ENCODE measurements at regions not wholly inside any gene's neighbourhood (a gene's known extent, or its start where the extent isn't known, plus 50 kb on each side); places are given as distances from the start of the nearest gene placed in this dataset.
"Not testable (repeated sequence)": the region's sequence is repeated elsewhere in the genome, so short reads cannot be mapped to it uniquely, and the experiment has no call there.

DNA sequence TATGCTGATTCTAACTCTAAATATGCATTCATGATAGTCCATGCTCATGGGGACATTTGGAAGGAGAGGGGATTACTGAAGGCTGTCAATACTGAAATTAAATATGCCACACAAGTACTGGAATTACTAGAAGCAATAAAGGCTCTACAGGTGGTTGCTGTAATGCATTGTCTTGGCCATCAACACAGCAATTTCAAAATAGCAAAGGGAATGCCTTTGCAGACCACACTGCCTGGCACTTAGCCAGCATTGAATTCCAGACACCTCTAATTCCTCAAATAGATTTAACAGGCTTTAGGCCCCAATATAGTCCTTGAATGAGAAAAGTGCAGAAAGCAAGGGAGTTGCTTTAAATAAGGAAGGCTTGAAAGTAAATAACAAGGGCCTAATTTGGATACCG lies 115.8 kb upstream of the PLCL2 start:
- no peak for DNase-seq
- no peak for TF ChIP-seq GATA1 (IDR thresholded peaks at IDR 0.05; ENCODE audit: low read depth, low read length)
- TF ChIP-seq POLR2A (IDR thresholded peaks at IDR 0.05; ENCODE audit: low read length), result no peak

DNA sequence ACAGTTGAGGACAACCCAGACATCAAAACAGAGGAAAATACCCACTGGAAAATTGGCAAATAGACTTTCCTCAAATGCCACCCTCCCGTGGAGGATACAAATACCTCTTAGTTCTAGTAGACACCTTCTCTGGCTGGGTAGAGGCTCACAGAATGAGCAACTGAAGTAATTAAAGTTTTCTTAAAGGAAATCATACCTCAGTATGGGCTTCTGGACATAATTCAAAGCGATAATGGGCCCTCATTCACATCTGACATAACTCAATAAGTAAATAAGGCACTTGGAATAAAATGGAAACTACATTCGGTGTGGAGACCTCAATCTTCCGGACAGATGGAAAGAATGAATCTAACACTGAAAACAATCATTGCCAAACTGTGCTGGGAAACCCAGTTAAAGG lies 115.2 kb upstream of the PLCL2 start:
- TF ChIP-seq POLR2A (IDR thresholded peaks at IDR 0.05; ENCODE audit: low read length), result no peak
- TF ChIP-seq GATA1 (IDR thresholded peaks at IDR 0.05; ENCODE audit: low read depth, low read length), result no peak
- DNase-seq, result no peak

DNA sequence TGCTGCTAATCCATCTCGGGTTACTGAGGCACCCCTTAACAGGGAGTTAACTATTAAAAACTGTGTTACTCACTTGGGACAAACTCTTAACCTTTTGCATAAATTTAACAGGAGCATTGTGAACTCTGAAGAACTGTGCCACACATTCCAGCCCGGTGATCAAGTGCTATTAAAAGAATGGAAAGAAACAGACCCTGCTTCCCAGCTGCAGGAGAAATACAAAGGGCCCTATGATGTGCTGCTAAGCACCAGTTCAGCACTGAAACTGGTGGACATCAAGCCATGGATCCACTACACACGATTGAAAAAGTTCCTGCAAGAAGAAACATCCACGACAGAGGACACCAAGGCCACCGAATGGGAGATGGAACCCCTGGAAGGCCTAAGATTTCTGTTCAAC lies 114.7 kb upstream of the PLCL2 start:
- DNase-seq, result no peak

GRCh38 chr3:16770792-16771191 lies 114.0 kb upstream of the PLCL2 start:
- no peak for DNase-seq
- no peak for TF ChIP-seq POLR2A (IDR thresholded peaks at IDR 0.05; ENCODE audit: low read length)

More for the DNA sequence above, 114.7 kb upstream of the PLCL2 start:
- TF ChIP-seq GATA1 (IDR thresholded peaks at IDR 0.05; ENCODE audit: low read depth, low read length) (no peak), POLR2A (IDR thresholded peaks at IDR 0.05; ENCODE audit: low read length) (no peak)

DNA sequence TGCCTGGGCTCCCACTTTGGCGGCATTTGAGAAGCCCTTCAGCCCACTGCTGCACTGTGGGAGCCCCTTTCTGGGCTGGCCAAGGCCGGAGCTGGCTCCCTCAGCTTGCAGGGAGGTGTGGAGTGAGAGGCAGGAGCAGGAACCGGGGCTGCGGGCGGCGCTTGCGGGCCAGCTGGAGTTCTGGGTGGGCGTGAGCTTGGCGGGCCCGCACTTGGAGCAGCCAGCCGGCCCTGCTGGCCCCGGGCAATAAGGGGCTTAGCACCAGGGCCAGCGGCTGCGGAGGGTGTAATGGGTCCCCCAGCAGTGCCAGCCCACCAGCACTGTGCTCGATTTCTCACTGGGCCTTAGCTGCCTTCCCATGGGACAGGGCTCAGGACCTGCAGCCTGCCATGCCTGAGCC lies 111.2 kb upstream of the PLCL2 start:
- not testable (repeated sequence) for DNase-seq

- not testable (repeated sequence) for DNase-seq
Observed at GRCh38 chr3:16774536-16774935, 110.2 kb upstream of the PLCL2 start.

- TF ChIP-seq GATA1 (IDR thresholded peaks at IDR 0.05; ENCODE audit: low read depth, low read length), result no peak
- TF ChIP-seq POLR2A (IDR thresholded peaks at IDR 0.05; ENCODE audit: low read length), result no peak
- no peak for DNase-seq
Observed at GRCh38 chr3:16784973-16785372, 99.8 kb upstream of the PLCL2 start.

DNA sequence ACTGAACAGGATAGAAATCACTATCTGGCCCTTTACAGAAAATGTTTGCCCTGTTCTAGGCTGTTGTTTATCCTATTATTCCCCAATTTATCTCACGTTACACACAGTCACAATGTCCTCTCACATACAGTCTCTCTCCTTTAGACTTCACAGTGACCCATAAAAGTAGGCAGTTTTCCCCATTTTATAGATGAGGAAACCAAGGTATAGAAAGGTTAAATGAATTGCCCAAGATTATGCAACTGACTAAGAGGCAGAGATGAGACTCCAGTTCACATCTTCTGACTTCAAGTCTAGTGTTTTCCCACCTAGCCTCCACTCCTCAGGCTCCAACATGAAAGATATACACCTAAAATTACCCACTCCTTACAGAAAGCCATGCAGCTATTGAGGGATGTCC lies 99.3 kb upstream of the PLCL2 start:
- no peak for DNase-seq
- no peak for TF ChIP-seq GATA1 (IDR thresholded peaks at IDR 0.05; ENCODE audit: low read depth, low read length)
- no peak for TF ChIP-seq POLR2A (IDR thresholded peaks at IDR 0.05; ENCODE audit: low read length)

DNA sequence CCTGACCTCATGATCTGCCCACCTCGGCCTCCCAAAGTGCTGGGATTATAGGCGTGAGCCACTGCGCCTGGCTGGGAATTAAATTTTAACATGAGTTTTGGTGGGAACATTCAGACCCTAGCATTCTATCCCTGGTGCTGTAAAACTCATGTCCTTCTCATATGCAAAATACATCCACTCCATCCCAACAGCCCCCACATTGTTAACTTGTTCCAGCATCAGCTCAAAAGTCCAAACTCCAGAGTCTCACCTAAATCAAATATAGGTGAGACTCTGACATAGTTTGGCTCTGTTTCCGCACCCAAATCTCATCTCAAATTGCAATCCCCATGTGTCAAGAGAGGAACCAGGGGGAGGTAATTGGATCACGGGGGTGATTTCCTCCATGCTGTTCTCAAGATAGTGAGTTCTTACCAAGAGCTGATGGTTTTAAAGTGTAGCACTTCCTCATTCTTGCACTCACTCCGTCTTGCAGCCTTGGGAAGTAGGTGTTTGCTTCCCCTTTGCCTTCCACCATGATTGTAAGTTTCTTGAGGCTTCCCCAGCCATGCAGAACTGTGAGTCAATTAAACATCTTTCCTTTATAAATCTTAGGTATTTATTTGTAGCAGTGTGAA lies 96.2 kb upstream of the PLCL2 start:
- TF ChIP-seq GATA1 (IDR thresholded peaks at IDR 0.05; ENCODE audit: low read depth, low read length), result no peak
- no peak for TF ChIP-seq POLR2A (IDR thresholded peaks at IDR 0.05; ENCODE audit: low read length)
- no peak for DNase-seq

- TF ChIP-seq POLR2A (IDR thresholded peaks at IDR 0.05; ENCODE audit: low read length) (no peak), GATA1 (IDR thresholded peaks at IDR 0.05; ENCODE audit: low read depth, low read length) (no peak)
Observed at GRCh38 chr3:16789344-16790120, 95.2 kb upstream of the PLCL2 start.

DNA sequence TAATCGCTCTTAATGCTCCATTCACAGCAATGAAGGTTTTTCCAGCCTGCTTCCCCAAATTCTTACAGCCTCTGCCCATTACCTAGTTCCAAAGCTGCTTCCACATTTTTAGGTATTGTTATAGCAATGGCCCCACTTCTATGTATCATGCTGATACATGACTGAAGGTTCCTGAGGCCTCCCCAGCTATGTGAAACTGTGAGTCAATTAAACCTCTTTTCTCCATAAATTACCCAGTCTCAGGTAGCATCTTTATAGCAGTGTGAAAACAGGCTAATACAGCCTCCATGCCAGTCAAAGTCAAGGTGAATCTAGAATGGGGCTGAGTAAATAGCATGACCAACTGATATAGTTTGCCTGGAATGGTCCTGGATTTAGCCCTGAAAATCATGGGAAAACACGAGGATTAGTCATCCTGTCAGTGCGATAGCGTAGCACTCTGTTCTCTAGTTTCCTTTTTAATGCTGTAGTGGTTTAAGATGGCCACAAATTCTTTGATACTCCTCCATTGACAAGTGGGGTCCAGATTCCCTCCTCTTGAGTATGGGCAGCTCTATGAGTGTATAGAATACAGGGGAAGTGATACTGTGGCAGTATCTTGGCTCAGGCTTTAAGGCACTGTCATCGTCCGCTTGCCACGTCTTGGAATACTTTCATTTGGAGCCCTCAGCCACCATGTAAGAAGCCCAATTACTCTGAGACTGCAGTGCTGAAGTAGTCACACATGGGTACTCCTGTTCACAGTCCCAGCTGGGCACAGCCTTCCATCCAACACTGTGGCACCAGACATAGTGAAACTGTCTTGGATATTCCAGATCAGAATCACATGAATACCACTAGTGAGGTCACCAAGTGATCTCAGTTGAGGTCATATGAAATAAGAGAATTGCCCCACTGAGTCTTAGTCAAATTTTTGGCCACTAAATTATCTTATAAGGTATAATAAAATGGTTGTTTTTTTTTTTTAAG lies 94.0 kb upstream of the PLCL2 start:
- no peak for DNase-seq
- TF ChIP-seq POLR2A (IDR thresholded peaks at IDR 0.05; ENCODE audit: low read length) (no peak), GATA1 (IDR thresholded peaks at IDR 0.05; ENCODE audit: low read depth, low read length) (no peak)

More at GRCh38 chr3:16789344-16790120, 95.2 kb upstream of the PLCL2 start:
- no peak for DNase-seq

DNA sequence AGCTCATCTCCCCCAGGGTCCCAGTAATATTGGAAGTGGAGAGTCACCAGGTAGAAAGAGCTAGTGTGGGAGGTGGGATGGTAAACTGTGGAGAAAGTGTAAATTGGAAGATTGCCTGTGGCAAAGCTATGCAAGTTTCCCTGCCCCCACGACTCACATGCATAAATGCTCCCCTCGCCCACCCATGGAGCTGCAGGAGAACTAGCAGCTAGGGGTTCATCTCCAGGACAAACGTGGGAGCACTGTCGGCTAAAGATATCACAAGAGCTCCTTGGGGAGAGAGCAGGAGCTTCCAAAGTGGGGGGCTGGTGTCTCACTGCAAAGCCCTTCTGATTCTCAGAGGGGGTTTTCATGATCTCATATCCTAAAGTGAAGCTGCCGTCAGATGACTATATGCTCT lies 91.4 kb upstream of the PLCL2 start:
- no peak for DNase-seq
- no peak for TF ChIP-seq GATA1 (IDR thresholded peaks at IDR 0.05; ENCODE audit: low read depth, low read length)
- no peak for TF ChIP-seq POLR2A (IDR thresholded peaks at IDR 0.05; ENCODE audit: low read length)

- DNase-seq, result no peak
- TF ChIP-seq POLR2A (IDR thresholded peaks at IDR 0.05; ENCODE audit: low read length) (no peak), GATA1 (IDR thresholded peaks at IDR 0.05; ENCODE audit: low read depth, low read length) (no peak)
Observed at GRCh38 chr3:16794257-16794656, 90.5 kb upstream of the PLCL2 start.

DNA sequence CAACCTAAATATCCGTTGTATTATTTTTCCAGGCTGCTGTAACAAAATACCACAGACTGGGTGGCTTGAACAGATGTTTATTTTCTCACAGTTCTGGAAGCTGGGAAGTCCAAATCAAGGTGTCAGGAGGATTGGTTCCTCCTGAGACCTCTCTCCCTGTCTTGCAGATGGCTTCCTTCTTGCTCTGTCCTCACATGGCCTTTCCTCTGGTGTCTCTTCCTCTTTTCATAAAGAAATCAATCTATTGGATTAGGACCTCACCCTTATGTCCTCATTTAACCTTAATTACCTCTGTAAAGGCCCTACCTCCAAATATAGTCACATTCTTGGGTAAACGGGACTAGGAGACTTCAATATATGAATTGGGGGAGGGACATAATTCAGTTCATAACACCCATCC lies 89.2 kb upstream of the PLCL2 start:
- TF ChIP-seq GATA1 (IDR thresholded peaks at IDR 0.05; ENCODE audit: low read depth, low read length) (no peak), POLR2A (IDR thresholded peaks at IDR 0.05; ENCODE audit: low read length) (no peak)
- no peak for DNase-seq

All from erythroblast (primary cell).